Peyer's patch (tissue), 4 donors: ENCODE measurements at regions not wholly inside any gene's neighbourhood (a gene's known extent, or its start where the extent isn't known, plus 50 kb on each side); places are given as distances from the start of the nearest gene placed in this dataset.

ENCODE experiments used
- DNase-seq, 3 donors: peaks; one replicate each; pipeline ENCODE4 v3.0.0-alpha.2; 2017 to 2019
- H3K27ac ChIP-seq, 4 donors: fragments of 200-600 bp; sonication (generic); one replicate each; pipeline ENCODE4 v1.5.1; 2016 to 2019
- H3K27me3 ChIP-seq, 2 donors: fragments of 200-600 bp; sonication (generic); one replicate each; pipeline ENCODE4 v1.5.1; 2019
- H3K36me3 ChIP-seq, 3 donors: fragments of 200-600 bp; sonication (generic); one replicate each; pipeline ENCODE4 v1.5.1; 2016 to 2019
- H3K4me1 ChIP-seq, 4 donors: fragments of 200-600 bp; sonication (generic); one replicate each; pipeline ENCODE4 v1.5.1; 2016 to 2019
- H3K4me3 ChIP-seq, 4 donors: fragments of 200-600 bp; sonication (generic); 1 replicate in 3 of 4; 2 replicates in 1 of 4; pipeline ENCODE4 v1.5.1; 2016 to 2019; ENCODE audit warnings: mild to moderate bottlenecking in 1 of 4
- H3K9me3 ChIP-seq, 4 donors: fragments of 200-600 bp; sonication (generic); one replicate each; pipeline ENCODE4 v1.5.1; 2016 to 2019; ENCODE audit warnings: mild to moderate bottlenecking in 1 of 4
- CTCF ChIP-seq, 6 experiments: fragments of 450-650 bp in 4 of 6; fragments of 200-600 bp in 2 of 6; sonication (generic) in 1 of 6; IDR thresholded peaks; one replicate each; pipeline ENCODE4 v1.5.1; 2017 to 2019; ENCODE audit warnings: antibody characterized with exemption in 6 of 6, mild to moderate bottlenecking in 3 of 6, moderate library complexity in 1 of 6
- POLR2A ChIP-seq, 2 donors: fragments of 450-650 bp; IDR thresholded peaks; one replicate each; pipeline ENCODE4 v1.5.1; 2017; ENCODE audit warnings: antibody characterized with exemption in 2 of 2, mild to moderate bottlenecking in 2 of 2, moderate library complexity in 2 of 2

GRCh38 chr3:105039004-105039403, 327.7 kb upstream of the ALCAM start:
- Histone ChIP-seq H3K4me1 (no peaks in the 10 kb centered on the region), H3K27me3 (no peaks in the 10 kb centered on the region), H3K4me3 (no peak overlapping the region), H3K9me3 (no peaks in the 10 kb centered on the region), H3K27ac (no peak overlapping the region), H3K36me3 (no peaks in the 10 kb centered on the region)
- TF ChIP-seq CTCF (IDR thresholded peaks at IDR 0.05) (no peak), POLR2A (IDR thresholded peaks at IDR 0.05) (no peak)
- DNase-seq: no peak

GRCh38 chr3:105040026-105040622, 326.6 kb upstream of the ALCAM start:
- Histone ChIP-seq H3K4me3 (no peak overlapping the region), H3K36me3 (no peaks in the 10 kb centered on the region), H3K9me3 (no peaks in the 10 kb centered on the region), H3K4me1 (no peaks in the 10 kb centered on the region), H3K27ac (no peak overlapping the region), H3K27me3 (no peaks in the 10 kb centered on the region)
- DNase-seq: no peak
- TF ChIP-seq CTCF (IDR thresholded peaks at IDR 0.05): no peak
- no peak for TF ChIP-seq POLR2A (IDR thresholded peaks at IDR 0.05)

GRCh38 chr3:105042586-105042985, 324.1 kb upstream of the ALCAM start:
- Histone ChIP-seq H3K27ac (no peak overlapping the region), H3K9me3 (no peaks in the 10 kb centered on the region), H3K4me3 (no peak overlapping the region), H3K27me3 (no peaks in the 10 kb centered on the region), H3K36me3 (no peaks in the 10 kb centered on the region), H3K4me1 (no peaks in the 10 kb centered on the region)
- TF ChIP-seq POLR2A (IDR thresholded peaks at IDR 0.05) (no peak), CTCF (IDR thresholded peaks at IDR 0.05) (no peak)
- DNase-seq: no peak

GRCh38 chr3:105051111-105051510, 315.6 kb upstream of the ALCAM start:
- DNase-seq: no peak

GRCh38 chr3:105051972-105052371, 314.7 kb upstream of the ALCAM start:
- no peaks in the 10 kb centered on the region for H3K27me3 ChIP-seq
- H3K4me3 ChIP-seq: no peak overlapping the region
- DNase-seq: no peak
- no peaks in the 10 kb centered on the region for H3K36me3 ChIP-seq
- H3K9me3 ChIP-seq: no peaks in the 10 kb centered on the region
- no peaks in the 10 kb centered on the region for H3K4me1 ChIP-seq
- TF ChIP-seq CTCF (IDR thresholded peaks at IDR 0.05): no peak
- TF ChIP-seq POLR2A (IDR thresholded peaks at IDR 0.05): no peak
- H3K27ac ChIP-seq: no peak overlapping the region

More at GRCh38 chr3:105051111-105051510, 315.6 kb upstream of the ALCAM start:
- Histone ChIP-seq H3K27me3 (no peaks in the 10 kb centered on the region), H3K4me3 (no peak overlapping the region), H3K27ac (no peak overlapping the region), H3K36me3 (no peaks in the 10 kb centered on the region), H3K9me3 (no peaks in the 10 kb centered on the region), H3K4me1 (no peaks in the 10 kb centered on the region)
- TF ChIP-seq POLR2A (IDR thresholded peaks at IDR 0.05) (no peak), CTCF (IDR thresholded peaks at IDR 0.05) (no peak)

- TF ChIP-seq POLR2A (IDR thresholded peaks at IDR 0.05) (no peak), CTCF (IDR thresholded peaks at IDR 0.05) (no peak)
- Histone ChIP-seq H3K27me3 (no peaks in the 10 kb centered on the region), H3K4me1 (no peaks in the 10 kb centered on the region), H3K4me3 (no peak overlapping the region), H3K9me3 (no peaks in the 10 kb centered on the region), H3K36me3 (no peaks in the 10 kb centered on the region), H3K27ac (no peak overlapping the region)
- DNase-seq: no peak
Observed at GRCh38 chr3:105062853-105063252, 303.9 kb upstream of the ALCAM start.
